ENCODE measurements at regions not wholly inside any gene's neighbourhood (a gene's known extent, or its start where the extent isn't known, plus 50 kb on each side); places are given as distances from the start of the nearest gene placed in this dataset.
A peak's percentile ranks its signal among the peaks of the same experiment; 100 is the strongest.

DNA sequence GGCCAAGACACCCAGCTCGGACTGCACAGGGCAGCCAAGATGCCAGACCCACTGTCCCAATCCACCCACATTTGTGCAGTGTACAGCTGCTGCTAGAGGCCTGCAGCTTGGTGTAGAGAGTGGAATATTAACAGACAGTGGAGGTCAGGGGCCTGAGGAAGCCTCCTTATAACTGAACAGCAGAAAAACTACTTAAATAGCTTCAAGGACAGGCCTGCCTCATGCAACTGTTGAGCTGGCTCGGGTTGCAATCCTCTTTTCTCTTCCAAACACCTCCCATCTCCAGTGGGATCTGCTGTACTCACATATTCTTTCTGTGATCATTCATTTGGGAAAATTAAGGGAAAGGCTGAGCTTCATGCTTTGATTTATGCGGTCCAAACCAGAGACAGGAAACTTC is 1043.2 kb upstream of the TMEM132C start:
- POLR2A ChIA-PET (ENCODE audit: partially characterized antibody): no interaction called here
- peak overlapping the region; percentile 91 for H2AFZ ChIP-seq (ENCODE audit: low read length)
- TF ChIP-seq RBBP5 (IDR thresholded peaks at IDR 0.05; ENCODE audit: borderline replicate concordance, low read depth, low read length) (no peak), SP1 (IDR thresholded peaks at IDR 0.05; ENCODE audit: low read depth, low read length) (no peak), ZNF274 (IDR thresholded peaks at IDR 0.05; ENCODE audit: borderline replicate concordance, extremely low read depth, low read length) (no peak), SAP30 (IDR thresholded peaks at IDR 0.05; ENCODE audit: insufficient read depth, insufficient replicate concordance, low read length) (no peak), BRCA1 (IDR thresholded peaks at IDR 0.05; ENCODE audit: low read depth, low read length) (no peak), KDM5A (IDR thresholded peaks at IDR 0.05; ENCODE audit: low read length) (no peak), POLR2AphosphoS5 (IDR thresholded peaks at IDR 0.05; ENCODE audit: low read depth, low read length) (no peak), SRF (IDR thresholded peaks at IDR 0.05; ENCODE audit: low read depth, low read length) (no peak), TAF7 (optimal IDR thresholded peaks at IDR 0.05; ENCODE audit: borderline replicate concordance, low read depth, low read length) (no peak), POLR2A (IDR thresholded peaks at IDR 0.05; ENCODE audit: control extremely low read depth in 1 of 2, low read depth in 2 of 2, low read length in 2 of 2) (no peak), FOSL1 (IDR thresholded peaks at IDR 0.05; ENCODE audit: insufficient read depth, low read depth, low read length) (no peak), JUND (IDR thresholded peaks at IDR 0.05; ENCODE audit: low read length) (no peak), CEBPB (IDR thresholded peaks at IDR 0.05; ENCODE audit: low read depth, low read length) (no peak)
- TF ChIP-seq, protein P1, sequence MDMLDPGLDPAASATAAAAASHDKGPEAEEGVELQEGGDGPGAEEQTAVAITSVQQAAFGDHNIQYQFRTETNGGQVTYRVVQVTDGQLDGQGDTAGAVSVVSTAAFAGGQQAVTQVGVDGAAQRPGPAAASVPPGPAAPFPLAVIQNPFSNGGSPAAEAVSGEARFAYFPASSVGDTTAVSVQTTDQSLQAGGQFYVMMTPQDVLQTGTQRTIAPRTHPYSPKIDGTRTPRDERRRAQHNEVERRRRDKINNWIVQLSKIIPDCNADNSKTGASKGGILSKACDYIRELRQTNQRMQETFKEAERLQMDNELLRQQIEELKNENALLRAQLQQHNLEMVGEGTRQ (IDR thresholded peaks at IDR 0.05; ENCODE audit: low read length): no peak

More for the DNA sequence above, 1043.2 kb upstream of the TMEM132C start:
- Histone ChIP-seq H4K5ac (ENCODE audit: insufficient read length, low read depth, low read length) (no peak overlapping the region), H4K20me1 (replicated peaks in 1 of 2; ENCODE audit: control insufficient read depth in 1 of 2, insufficient read depth in 2 of 2, low read length in 2 of 2) (no peaks in the 10 kb centered on the region), H3K4me3 (ENCODE audit: extremely low read depth in 1 of 4, insufficient read depth in 2 of 4, low read depth in 3 of 4, low read length in 4 of 4) (no peak overlapping the region), H3K14ac (ENCODE audit: insufficient read length) (no peak overlapping the region), H3K9me3 (ENCODE audit: insufficient read depth in 2 of 2, low read depth in 1 of 2, low read length in 1 of 2) (no peaks in the 10 kb centered on the region), H3K79me1 (ENCODE audit: low read depth, low read length) (no peaks in the 10 kb centered on the region), H2BK5ac (ENCODE audit: low read depth, low read length) (no peak overlapping the region), H3K23ac (ENCODE audit: insufficient read length) (no peak overlapping the region), H2BK15ac (ENCODE audit: low read length) (no peak overlapping the region), H4K91ac (replicated peaks; ENCODE audit: insufficient read length, low read length) (no peak overlapping the region), H3K27me3 (replicated peaks in 1 of 4; ENCODE audit: control insufficient read depth in 3 of 4, extremely low read depth in 1 of 4, insufficient read depth in 3 of 4, low read length in 3 of 4) (no peaks in the 10 kb centered on the region), H3K4ac (replicated peaks; ENCODE audit: insufficient read length, low read depth, low read length) (no peak overlapping the region), H2BK120ac (replicated peaks; ENCODE audit: low read depth, low read length) (no peak overlapping the region), H3K4me2 (ENCODE audit: insufficient read depth in 1 of 2, low read depth in 2 of 2, low read length in 2 of 2) (no peak overlapping the region), H3K36me3 (ENCODE audit: control insufficient read depth in 2 of 4, insufficient read depth in 4 of 4, low read length in 3 of 4) (no peaks in the 10 kb centered on the region), H3K79me2 (ENCODE audit: control insufficient read depth in 1 of 2, insufficient read depth in 2 of 2, low read length in 2 of 2) (no peaks in the 10 kb centered on the region), H3K9ac (replicated peaks in 1 of 4; ENCODE audit: extremely low read depth in 1 of 4, low read depth in 3 of 4, low read length in 3 of 4) (no peak overlapping the region), H2BK20ac (ENCODE audit: low read length) (no peak overlapping the region), H4K8ac (ENCODE audit: extremely low read depth, insufficient read depth, low read length) (peak overlapping the region; percentile 89; the same call in 1 of the 2 replicates), H3K23me2 (ENCODE audit: low read depth, low read length) (no peaks in the 10 kb centered on the region; the same call in 1 of the 2 replicates), H3K4me1 (replicated peaks in 1 of 4; ENCODE audit: control insufficient read depth in 3 of 4, insufficient read depth in 4 of 4, low read length in 3 of 4) (peaks cover 0 to 3% (median 0%) of the 10 kb centered on the region in 4 experiments; a peak in 1 of 7 replicates), H2BK12ac (ENCODE audit: low read depth, low read length) (no peak overlapping the region), H2AK5ac (ENCODE audit: low read depth, low read length) (no peak overlapping the region), H3K56ac (replicated peaks; ENCODE audit: insufficient read length, low read depth, low read length) (no peak overlapping the region), H3K27ac (ENCODE audit: low read depth, low read length) (no peak overlapping the region), H3K18ac (ENCODE audit: extremely low read depth, low read length) (no peak overlapping the region)
- DNase-seq (ENCODE audit: low read depth in 1 of 2, low spot score in 2 of 2) (no peak), FAIRE-seq (no peak)
- CTCF ChIA-PET (ENCODE audit: partially characterized antibody): interaction anchor here (0.8 to 1.0 kb wide), 2 partner anchors 70 to 90 kb away, joined by 3 read pairs; no protein-coding TSS in a partner anchor
- WGBS, 2 experiments (ENCODE audit: extremely low coverage in 1 of 2, insufficient coverage in 1 of 2, insufficient read length in 1 of 2, insufficient replicate concordance in 2 of 2, low coverage in 1 of 2, low lambda C conversion rate in 2 of 2, missing lambda C conversion rate in 1 of 2): 79% methylated on average over 3 of the region's 3 CpGs; no CpG with 5 or more reads in 1 of the 2 experiments
